GM12878 (cell line): ENCODE measurements at regions not wholly inside any gene's neighbourhood (a gene's known extent, or its start where the extent isn't known, plus 50 kb on each side); places are given as distances from the start of the nearest gene placed in this dataset.

Source experiments
- ATAC-seq: fragments of 200-7000 bp; cut with Tn5 transposase; 3 replicates; pipeline ENCODE4 v1.9.1; 2020; ENCODE audit warnings: mild to moderate bottlenecking, moderate library complexity
- BruUV-seq: library from RNA; stranded (reverse); fragments of 400-500 nt; replicated peaks from 2 replicates; lab custom pipeline; 2021; lab: Mats Ljungman, UMichigan
- CTCF ChIA-PET: fragments of 300-600 bp; sonication (Branson Sonifier 250); formaldehyde crosslinking; extraction: SDS; loops from one replicate; lab custom pipeline; 2021; ENCODE audit warnings: inconsistent platforms; lab: Yijun Ruan, JAX
- POLR2A ChIA-PET: fragments of 350-600 bp; formaldehyde crosslinking; extraction: SDS; loops from one replicate; lab custom pipeline; 2021; ENCODE audit warnings: inconsistent platforms; lab: Charles Lee
- RAD21 ChIA-PET: fragments of 300-600 bp; sonication (Branson Sonifier 250); formaldehyde crosslinking; loops from one replicate; lab custom pipeline; 2023; ENCODE audit warnings: antibody characterized with exemption; ENCODE audit not compliant: unreplicated experiment; lab: Charles Lee
- SMC1A ChIA-PET: fragments of 300-600 bp; sonication (Branson Sonifier 250); formaldehyde crosslinking; loops from one replicate; lab custom pipeline; 2023; ENCODE audit not compliant: unreplicated experiment, uncharacterized antibody; lab: Charles Lee
- DNase-seq: peaks from one replicate; pipeline ENCODE4 v3.0.0-alpha.2; 2011; ENCODE audit warnings: low read depth, low spot score
- FAIRE-seq: peaks from 3 replicates; lab custom pipeline; 2011; peaks lifted over from hg19 to GRCh38; lab: Jason Lieb, UNC
- H2AFZ ChIP-seq: 2 replicates; pipeline ENCODE4 v1.6.0; 2011; ENCODE audit warnings: low read depth, low read length, control low read depth; ENCODE audit not compliant: control insufficient read depth
- H3K27ac ChIP-seq: 2 replicates; pipeline ENCODE4 v1.5.1; 2011; ENCODE audit warnings: control low read depth; ENCODE audit not compliant: control insufficient read depth, insufficient read depth
- H3K27me3 ChIP-seq, 2 experiments: replicated peaks in 1 of 2; 2 replicates each; pipeline versions ENCODE4 v1.6.0 to v1.6.1; 2011; ENCODE audit warnings: low read length in 1 of 2; ENCODE audit not compliant: control insufficient read depth in 2 of 2, insufficient read depth in 2 of 2
- H3K36me3 ChIP-seq, 2 experiments: 2 replicates each; pipeline ENCODE4 v1.5.1; 2011; ENCODE audit warnings: low read length in 1 of 2; ENCODE audit not compliant: control insufficient read depth in 2 of 2, insufficient read depth in 2 of 2
- H3K4me1 ChIP-seq: 2 replicates; pipeline ENCODE4 v1.6.1; 2011; ENCODE audit warnings: mild to moderate bottlenecking, low read length, moderate library complexity, mixed read lengths; ENCODE audit not compliant: control insufficient read depth, insufficient read depth
- H3K4me2 ChIP-seq: 2 replicates; pipeline ENCODE4 v1.6.0; 2011; ENCODE audit warnings: control low read depth; ENCODE audit not compliant: control insufficient read depth, insufficient read depth
- H3K4me3 ChIP-seq: fragments of 200-600 bp; sonication (generic); 2 replicates; pipeline ENCODE4 v1.5.1; 2016
- H3K79me2 ChIP-seq: 2 replicates; pipeline ENCODE4 v1.6.0; 2011; ENCODE audit warnings: low read length; ENCODE audit not compliant: control insufficient read depth, insufficient read depth
- H3K9ac ChIP-seq: 2 replicates; pipeline ENCODE4 v1.8.0; 2011; ENCODE audit warnings: low read length, control low read depth, mixed read lengths; ENCODE audit not compliant: control insufficient read depth, insufficient read depth
- H3K9me3 ChIP-seq: replicated peaks from 3 replicates; pipeline ENCODE4 v1.5.1; 2011; ENCODE audit warnings: mild to moderate bottlenecking, low read length; ENCODE audit not compliant: control insufficient read depth, insufficient read depth
- H4K20me1 ChIP-seq: 2 replicates; pipeline ENCODE4 v1.6.0; 2011; ENCODE audit not compliant: control insufficient read depth, insufficient read depth
- ATF7 ChIP-seq: fragments of 450-650 bp; IDR thresholded peaks from 2 replicates; pipeline ENCODE4 v1.6.1; 2016; ENCODE audit warnings: low read depth, mild to moderate bottlenecking
- BCL11A ChIP-seq: IDR thresholded peaks from 2 replicates; pipeline ENCODE4 v1.6.1; 2011; ENCODE audit warnings: low read depth, low read length
- CREM ChIP-seq: IDR thresholded peaks from 2 replicates; pipeline ENCODE4 v1.6.1; 2014; ENCODE audit warnings: antibody characterized with exemption, low read depth
- CTCF ChIP-seq, 3 experiments: IDR thresholded peaks in 2 of 3; conservative IDR thresholded peaks in 1 of 3; 2 replicates each; pipeline ENCODE4 v1.5.1; 2011; ENCODE audit warnings: low read depth in 3 of 3, low read length in 3 of 3, mild to moderate bottlenecking in 3 of 3, control low read depth in 2 of 3, moderate library complexity in 2 of 3, inconsistent platforms in 1 of 3, mixed read lengths in 1 of 3; ENCODE audit not compliant: control insufficient read depth in 2 of 3, insufficient read depth in 1 of 3; ENCODE audit errors: extremely low read depth in 1 of 3
- EED ChIP-seq: sonication (generic); IDR thresholded peaks from 2 replicates; pipeline ENCODE4 v1.6.1; 2016; ENCODE audit warnings: antibody characterized with exemption, low read depth
- ETV6 ChIP-seq, 2 experiments: fragments of 450-650 bp in 1 of 2; IDR thresholded peaks in 1 of 2; conservative IDR thresholded peaks in 1 of 2; 2 replicates each; pipeline ENCODE4 v1.6.1; 2014; ENCODE audit warnings: antibody characterized with exemption in 1 of 2, borderline replicate concordance in 1 of 2, low read depth in 1 of 2, mild to moderate bottlenecking in 1 of 2, moderate library complexity in 1 of 2
- IRF3 ChIP-seq: fragments of 450-650 bp; IDR thresholded peaks from 2 replicates; pipeline ENCODE4 v1.6.1; 2014; ENCODE audit warnings: mild to moderate bottlenecking
- MXI1 ChIP-seq: fragments of 150-350 bp; IDR thresholded peaks from 2 replicates; pipeline ENCODE4 v1.6.1; 2011; ENCODE audit warnings: low read depth, mild to moderate bottlenecking, inconsistent platforms, low read length, improper control_type of control experiment
- PRDM15 ChIP-seq: fragments of 450-650 bp; formaldehyde crosslinking; IDR thresholded peaks from 2 replicates; pipeline ENCODE4 v1.4.0; 2020; ENCODE audit warnings: mild to moderate bottlenecking, moderate library complexity
- RB1 ChIP-seq: fragments of 450-650 bp; formaldehyde crosslinking; IDR thresholded peaks from 2 replicates; pipeline ENCODE4 v1.6.1; 2017; ENCODE audit warnings: mild to moderate bottlenecking, borderline replicate concordance
- SP1 ChIP-seq: IDR thresholded peaks from one replicate; pipeline ENCODE4 v1.6.1; 2011; ENCODE audit warnings: low read depth, low read length
- TCF12 ChIP-seq: IDR thresholded peaks from 2 replicates; pipeline ENCODE4 v1.6.1; 2011; ENCODE audit warnings: low read depth, mild to moderate bottlenecking, low read length
- TCF3 ChIP-seq: IDR thresholded peaks from 2 replicates; pipeline ENCODE4 v1.6.1; 2012; ENCODE audit warnings: low read depth, mild to moderate bottlenecking, low read length, borderline replicate concordance; ENCODE audit not compliant: insufficient read depth
- TCF7 ChIP-seq: IDR thresholded peaks from 2 replicates; pipeline ENCODE4 v1.6.1; 2014; ENCODE audit warnings: antibody characterized with exemption, borderline replicate concordance
- WGBS: methylation state at CpG from one replicate; pipeline ENCODE4 v1.1.6; 2016; ENCODE audit warnings: low lambda C conversion rate; ENCODE audit not compliant: insufficient replicate concordance, insufficient coverage; ENCODE audit errors: missing lambda C conversion rate; 5-methylcytosine and 5-hydroxymethylcytosine counted together
- in situ Hi-C: fragments of 300-500 bp; cut with MboI; formaldehyde crosslinking; loops from 9 replicates; pipeline ENCODE4 v1.14.3; 2018; ENCODE audit warnings: mixed read lengths
- intact Hi-C: fragments of 100-400 bp; cut with micrococcal nuclease; formaldehyde crosslinking; loops from one replicate; pipeline ENCODE4 v1.14.2; 2022; ENCODE audit not compliant: unreplicated experiment

- Histone ChIP-seq H4K20me1 (no peaks in the 10 kb centered on the region), H3K9ac (no peak overlapping the region), H3K27me3 (no peaks in the 10 kb centered on the region), H3K79me2 (no peaks in the 10 kb centered on the region), H3K9me3 (no peaks in the 10 kb centered on the region), H3K27ac (no peak overlapping the region), H3K4me3 (no peak overlapping the region), H3K4me1 (no peaks in the 10 kb centered on the region), H3K36me3 (no peaks in the 10 kb centered on the region), H2AFZ (no peak overlapping the region)
- CTCF ChIA-PET = no interaction called here
- BruUV-seq = no TSS peak
- RAD21 ChIA-PET = no interaction called here
- SMC1A ChIA-PET = interaction anchor here (0.9 to 1.5 kb wide), 3 partner anchors 8 to 18 kb away, joined by 3 read pairs; no protein-coding TSS in a partner anchor
- in situ Hi-C loops = no loop called here
- WGBS = 0% methylated on average over 2 of the region's 2 CpGs
- intact Hi-C loops = no loop called here
- FAIRE-seq = no peak
- POLR2A ChIA-PET = no interaction called here
- no peak for ATAC-seq
- no peak for TF ChIP-seq CTCF (IDR thresholded peaks at IDR 0.05 in 2 of 3, conservative IDR thresholded peaks at IDR 0.05 in 1 of 3; ENCODE audit: control insufficient read depth in 2 of 3, extremely low read depth in 1 of 3, insufficient read depth in 1 of 3, low read depth in 3 of 3, low read length in 3 of 3)
- no peak for TF ChIP-seq ETV6 (conservative IDR thresholded peaks at IDR 0.05 in 1 of 2, IDR thresholded peaks at IDR 0.05 in 1 of 2; ENCODE audit: borderline replicate concordance in 1 of 2, low read depth in 1 of 2)
- TF ChIP-seq RB1 = no peak
- no peak for TF ChIP-seq TCF12
- TF ChIP-seq IRF3 = no peak
- no peak for TF ChIP-seq PRDM15 (CRISPR knock-in tag)
- TF ChIP-seq MXI1 = no peak
- no peak for TF ChIP-seq BCL11A
- TF ChIP-seq ATF7 = no peak
- no peak for TF ChIP-seq SP1
- no peak for TF ChIP-seq EED
- TF ChIP-seq TCF7 = no peak
- TF ChIP-seq TCF3 = no peak
- TF ChIP-seq CREM = no peak
- TF ChIP-seq, all 136 proteins: peak for 0
- no peak overlapping the region for H3K4me2 ChIP-seq
- DNase-seq = no peak
Measured at GRCh38 chr6:141403827-141404226, 728.9 kb upstream of the GJE1 start.
